ENCODE measurements at regions not wholly inside any gene's neighbourhood (a gene's known extent, or its start where the extent isn't known, plus 50 kb on each side); places are given as distances from the start of the nearest gene placed in this dataset.
A peak's percentile ranks its signal among the peaks of the same experiment; 100 is the strongest.
"Not testable (repeated sequence)": the region's sequence is repeated elsewhere in the genome, so short reads cannot be mapped to it uniquely, and the experiment has no call there.

DNA sequence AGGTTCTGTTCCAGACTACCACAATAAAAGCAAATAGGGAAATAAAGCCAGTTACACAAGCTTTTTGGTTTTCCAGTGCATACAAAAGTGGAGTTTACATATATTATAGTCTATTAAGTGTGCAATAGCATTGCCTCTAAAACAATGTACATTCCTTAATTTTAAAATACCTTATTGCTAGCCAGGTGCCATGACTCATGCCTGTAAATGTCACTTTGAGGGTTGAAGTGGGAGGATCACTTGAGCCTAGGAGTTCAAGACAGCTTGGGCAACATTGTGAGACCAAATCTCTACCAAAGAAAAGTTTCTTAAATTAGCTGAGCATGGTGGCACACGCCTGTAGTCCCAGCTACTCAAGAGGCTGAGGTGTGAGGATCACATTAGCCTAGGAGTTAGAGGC lies 52.9 kb upstream of the IMP4 start:
- DNase-seq = no peak

DNA sequence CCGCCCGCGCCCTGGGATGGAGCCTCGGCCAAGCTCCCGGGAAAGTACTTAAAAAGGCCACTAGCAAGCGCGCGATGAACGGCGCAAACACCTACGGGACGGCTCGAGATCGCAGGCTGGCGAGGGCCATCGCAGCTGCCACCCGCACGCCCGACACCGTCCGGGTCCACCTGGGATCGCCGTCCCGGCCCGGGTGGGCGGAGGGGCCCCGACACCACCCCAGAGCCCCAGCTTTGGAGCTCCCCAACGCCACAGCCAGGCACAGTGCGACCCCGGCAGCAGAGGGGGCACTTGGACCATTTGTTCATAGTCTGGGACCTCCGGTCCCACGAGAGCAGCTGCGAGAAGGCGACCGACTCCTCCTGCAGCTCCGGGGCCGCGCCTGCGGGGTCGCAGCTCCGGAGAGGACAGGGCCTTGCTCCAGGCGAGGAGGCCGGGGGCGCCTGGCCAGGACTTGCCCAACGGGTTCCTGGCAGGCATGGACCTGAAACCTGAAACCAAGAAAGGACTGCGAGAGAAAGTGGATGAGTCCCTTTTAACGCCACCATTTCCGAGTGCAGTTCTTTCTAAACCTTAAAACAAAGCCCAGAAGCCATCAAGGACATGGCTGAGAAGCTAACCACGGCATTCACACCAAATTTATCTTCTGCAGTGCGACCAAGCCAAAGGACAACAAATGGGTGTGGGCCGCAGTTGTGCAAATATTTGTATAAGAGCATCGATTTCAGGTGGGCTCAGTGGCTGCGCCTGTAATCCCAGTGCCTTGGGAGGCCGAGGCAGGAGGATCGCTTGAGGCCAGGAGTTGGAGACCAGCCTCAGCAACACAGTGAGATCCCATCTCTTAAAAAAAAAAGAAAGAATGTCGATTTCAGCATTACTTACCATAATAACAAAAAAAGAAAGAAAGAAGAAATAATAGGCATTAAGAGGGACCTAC lies 54.0 kb upstream of the IMP4 start:
- DNase-seq = no peak

DNA sequence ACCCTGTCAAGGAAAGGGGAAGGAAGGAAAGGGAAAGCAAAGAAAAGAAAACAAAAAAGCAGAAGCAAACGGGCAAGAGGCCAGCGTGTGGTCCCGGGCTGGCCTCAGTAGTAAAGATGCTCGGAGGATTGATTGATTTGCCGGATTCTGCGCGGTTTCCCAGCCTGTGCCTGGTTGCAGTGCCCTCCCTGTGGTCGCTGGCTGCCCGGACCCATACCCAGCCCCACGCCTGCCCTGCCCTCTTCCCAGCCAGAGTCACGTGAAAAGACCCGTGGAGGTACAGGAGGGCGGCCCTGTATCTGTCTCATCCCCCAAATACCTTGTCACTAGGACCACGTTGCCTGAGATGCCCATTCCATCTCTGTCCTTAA lies 55.1 kb upstream of the IMP4 start:
- no peak for DNase-seq

DNA sequence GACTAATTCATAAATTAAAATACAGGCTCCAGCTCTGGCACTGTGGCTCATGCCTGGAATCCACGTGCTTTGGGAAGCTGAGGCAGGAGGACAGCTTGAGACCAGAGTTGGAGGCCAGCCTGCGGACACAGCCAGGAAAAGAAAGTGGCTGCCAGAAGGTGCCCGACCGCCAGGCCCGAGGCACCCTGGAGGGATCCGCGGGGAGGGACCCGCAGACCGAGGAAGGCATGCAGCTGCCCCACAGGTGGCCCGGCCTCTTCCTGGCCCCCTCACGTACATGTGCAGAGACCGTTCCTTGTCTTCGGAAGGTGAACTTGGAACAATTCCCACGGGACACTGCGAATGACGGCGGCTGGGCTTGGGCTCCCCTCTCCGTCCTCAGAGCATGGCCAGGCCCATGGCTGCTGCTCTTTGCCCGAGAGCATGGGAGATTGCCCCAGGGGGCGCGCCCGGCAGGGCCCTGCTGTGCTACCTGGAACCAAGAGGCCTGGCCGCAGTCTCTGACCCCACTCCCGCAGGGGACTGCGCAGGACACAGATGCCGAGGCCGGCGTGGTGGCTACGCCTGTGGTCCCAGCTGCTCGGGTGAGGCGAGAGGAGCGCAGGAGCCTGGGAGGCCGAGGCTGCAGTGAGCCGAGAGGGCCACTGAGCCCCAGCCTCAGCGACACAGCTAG lies 55.6 kb upstream of the IMP4 start:
- no peak for DNase-seq

DNA sequence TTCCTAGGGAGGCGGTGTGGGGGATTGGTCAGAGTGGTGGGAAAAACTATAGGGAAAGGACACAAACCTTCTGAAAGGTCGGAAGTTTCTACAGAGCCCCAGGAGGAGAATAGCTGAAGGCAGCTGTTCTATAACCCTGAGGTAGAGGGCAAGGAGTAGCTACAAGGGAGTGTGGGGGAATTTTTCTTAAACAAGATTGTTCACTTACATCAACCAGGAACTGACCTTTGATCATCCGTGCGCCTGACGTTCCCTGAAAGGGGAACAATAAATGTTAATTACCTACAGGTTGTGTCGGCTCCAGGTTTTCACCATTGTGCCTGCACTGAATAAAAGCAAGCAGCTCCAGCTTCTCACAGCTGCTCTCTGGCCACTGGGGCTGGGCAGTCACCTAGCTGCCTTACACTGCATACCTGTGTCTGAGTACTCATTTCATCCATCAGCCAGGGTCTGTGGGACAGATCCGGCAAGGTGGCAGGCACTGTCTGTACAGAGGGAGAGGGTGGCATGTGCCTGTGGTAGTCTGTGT lies 59.3 kb upstream of the IMP4 start:
- DNase-seq = not testable (repeated sequence)

GRCh38 chr2:130279551-130279950 lies 63.1 kb upstream of the IMP4 start:
- DNase-seq = not testable (repeated sequence)

DNA sequence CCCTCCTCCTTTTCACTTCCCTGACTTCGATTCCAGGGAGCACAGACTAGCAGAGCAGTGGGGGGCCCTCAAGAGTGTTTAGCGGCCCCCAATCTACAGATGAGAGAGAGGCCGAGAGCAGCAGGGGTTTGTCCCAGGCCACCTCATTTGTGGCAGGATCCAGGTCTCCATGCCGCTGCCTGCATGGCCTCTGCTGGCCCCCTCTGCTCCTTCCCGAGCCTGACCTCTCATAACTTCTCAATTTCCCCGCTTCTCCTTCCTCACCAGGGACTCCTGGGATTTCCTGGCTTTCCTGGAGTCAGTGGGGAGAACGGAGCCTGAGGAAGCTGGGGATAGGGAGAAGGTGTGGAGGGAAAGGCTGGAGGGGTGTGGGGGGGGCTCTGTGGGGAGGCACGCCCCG lies 70.1 kb upstream of the TUBA3E start:
- not testable (repeated sequence) for DNase-seq

DNA sequence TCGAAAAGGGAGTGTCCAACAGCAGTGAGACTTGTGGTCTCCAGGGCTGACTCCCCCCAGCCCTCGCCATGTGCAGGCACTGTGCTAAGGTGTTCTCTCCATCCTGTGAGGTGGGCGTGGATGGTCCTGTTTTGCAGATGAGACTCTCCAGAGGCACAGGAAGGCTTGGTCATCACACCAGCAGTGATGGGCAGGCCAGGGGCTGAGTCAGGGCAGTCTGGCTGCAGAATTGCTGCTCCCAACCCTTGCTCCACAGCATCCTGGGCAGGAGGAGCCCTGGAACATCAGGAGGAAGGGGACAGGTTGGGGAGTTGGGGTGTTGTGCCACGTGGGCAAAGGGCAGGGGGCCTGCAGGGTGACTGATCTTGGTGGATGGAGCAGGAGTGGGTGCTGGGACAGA lies 69.3 kb upstream of the TUBA3E start:
- DNase-seq = not testable (repeated sequence)

DNA sequence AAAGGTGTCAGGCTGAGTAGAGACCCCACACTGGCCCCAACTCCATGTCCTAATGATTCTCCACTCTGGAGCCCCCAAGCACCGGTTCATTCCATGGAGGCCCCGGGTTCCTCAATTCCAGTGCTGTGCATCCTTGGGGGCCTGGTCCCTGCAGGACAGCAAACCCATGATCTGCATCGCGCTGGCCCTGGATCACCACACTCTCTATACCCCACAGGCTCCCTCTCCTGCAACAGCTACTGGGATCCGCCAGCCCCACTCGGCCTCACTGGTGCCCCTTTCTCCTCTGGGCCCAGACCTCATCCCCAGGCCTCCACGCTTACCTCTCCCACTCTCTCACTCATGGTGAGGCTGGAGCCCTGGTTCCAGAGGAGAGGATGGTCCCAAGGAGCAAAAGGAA lies 68.6 kb upstream of the TUBA3E start:
- not testable (repeated sequence) for DNase-seq

DNA sequence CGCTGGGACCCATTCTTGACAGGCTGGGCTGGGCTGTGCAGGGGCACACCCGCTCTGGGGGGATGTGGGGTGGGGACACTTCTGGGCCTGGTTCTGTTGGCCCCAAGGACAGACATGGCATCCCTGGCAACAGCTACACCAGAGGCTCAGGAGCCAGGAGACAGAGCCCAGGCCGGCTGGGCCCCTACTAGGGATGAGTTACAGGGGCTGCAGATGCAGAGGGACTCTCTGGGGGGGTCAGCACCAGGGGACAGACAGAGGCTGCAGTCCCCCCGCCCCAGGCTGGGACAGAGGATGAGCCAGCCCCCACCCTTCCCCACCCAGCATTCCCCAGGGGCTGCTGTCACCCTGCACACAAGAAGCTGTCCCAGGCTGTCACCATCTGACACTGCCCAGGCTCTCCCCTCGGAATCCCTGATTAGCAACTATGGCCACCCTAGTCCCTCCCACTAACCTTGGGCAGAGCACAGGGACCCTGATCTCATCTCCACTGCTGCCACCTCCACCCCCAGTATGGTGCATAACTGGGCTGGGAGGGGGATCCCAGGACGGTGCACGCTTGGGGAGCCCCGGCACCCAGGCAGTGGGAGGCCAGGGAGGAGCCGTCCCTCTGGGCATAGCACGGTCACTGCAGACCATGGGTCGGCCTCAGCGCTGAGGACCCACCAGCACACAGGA lies 67.5 kb upstream of the TUBA3E start:
- DNase-seq = not testable (repeated sequence)

DNA sequence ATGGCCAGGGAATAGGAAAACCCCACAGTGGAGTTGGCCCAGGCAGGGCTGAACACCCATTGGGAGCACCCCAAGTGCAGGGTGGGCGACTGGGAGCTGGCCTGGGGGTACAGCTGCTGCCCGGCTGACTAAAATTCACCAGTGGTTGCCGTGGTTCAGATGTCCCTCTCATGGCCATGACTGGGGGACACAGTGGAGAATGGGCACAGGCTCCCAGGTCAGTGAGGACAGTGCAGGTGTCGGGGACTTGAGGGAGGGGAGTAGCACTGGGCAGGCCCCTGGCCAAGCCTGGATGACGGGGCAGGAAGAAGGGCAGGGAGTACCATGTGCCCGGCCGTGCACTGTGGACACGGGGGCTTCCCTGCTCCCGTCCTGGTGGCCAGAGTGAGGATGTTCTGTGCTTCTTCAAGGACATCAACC lies 66.7 kb upstream of the TUBA3E start:
- not testable (repeated sequence) for DNase-seq

GRCh38 chr2:130264501-130264900 lies 66.3 kb upstream of the TUBA3E start:
- DNase-seq = no peak

DNA sequence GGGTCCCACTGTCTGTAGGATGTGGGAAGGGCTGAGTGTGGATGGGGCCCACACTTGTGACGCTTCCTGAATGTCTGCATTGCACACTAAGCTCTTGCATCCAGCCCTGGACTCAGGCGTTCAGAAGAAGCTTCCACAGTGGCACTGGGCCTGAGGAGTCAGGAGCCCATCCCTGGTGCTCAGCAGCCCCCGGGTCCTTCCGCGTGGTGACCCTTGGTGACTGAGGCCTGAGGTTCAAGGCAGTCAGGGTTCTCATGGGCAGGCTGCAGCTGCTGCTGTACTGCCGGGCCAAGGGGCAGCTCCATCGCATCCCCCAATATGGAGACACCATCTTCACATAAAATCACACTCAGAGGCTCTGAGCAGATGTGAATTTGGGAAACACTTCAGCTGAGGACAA lies 65.8 kb upstream of the TUBA3E start:
- DNase-seq = no peak

GRCh38 chr2:130263606-130264005 lies 65.4 kb upstream of the TUBA3E start:
- DNase-seq = no peak

DNA sequence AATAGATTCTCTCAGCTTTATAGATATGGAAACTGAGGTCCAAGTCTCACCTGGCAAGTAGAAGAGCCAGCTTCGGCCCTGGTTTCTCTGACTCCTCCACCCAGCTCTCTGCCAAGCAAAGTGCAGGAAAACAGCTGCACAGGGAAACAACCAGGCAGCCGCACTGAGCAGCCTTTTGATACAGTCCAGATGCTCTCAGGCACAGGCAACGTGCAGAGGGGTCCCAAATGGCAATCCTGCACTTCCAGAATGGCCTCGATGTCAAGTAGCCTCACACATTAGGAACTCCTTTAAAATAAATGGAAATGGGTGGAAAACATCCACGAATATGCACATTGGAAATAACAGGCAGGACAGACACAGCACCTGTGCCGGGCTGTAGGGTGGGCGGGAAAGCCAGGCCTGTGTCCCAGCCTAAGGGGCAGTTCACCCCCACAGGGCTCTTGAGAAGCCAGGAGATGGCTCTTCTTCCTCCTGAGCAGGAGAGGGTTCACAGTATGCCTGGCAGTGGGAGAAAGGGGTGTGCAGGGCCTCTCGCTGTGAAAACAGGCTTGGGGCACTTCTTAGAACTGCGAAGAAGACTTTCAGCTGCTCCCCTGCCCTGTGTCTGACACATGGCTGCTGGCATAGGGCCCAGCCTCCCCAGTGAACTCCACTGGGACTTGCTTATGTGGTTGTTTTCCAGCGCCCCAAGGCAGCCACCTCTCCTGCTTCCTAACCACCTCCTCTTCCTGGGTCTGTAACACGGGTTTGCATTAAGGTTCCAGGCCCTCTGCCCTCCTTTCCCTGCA lies 63.9 kb upstream of the TUBA3E start:
- no peak for DNase-seq

DNA sequence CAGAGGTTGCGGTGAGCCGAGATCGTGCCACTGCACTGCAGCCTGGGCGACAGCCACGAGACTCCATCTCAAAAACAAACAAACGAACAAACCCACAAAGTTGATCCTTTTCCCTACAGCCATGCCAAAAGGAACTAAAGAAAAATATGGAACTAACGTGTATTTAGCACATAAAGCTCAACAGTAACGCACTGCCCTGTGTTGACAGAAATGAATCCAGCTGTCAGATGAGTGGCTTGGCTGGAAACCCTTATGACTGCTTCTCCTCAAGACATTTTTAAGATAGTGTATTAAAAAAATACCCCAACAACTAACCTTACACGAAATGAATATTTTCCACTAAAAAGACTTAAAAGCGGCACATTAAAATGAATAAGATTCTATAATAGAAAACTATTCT lies 62.9 kb upstream of the TUBA3E start:
- DNase-seq = no peak

- no peak for DNase-seq
Observed at GRCh38 chr2:130259594-130259993, 61.4 kb upstream of the TUBA3E start.

DNA sequence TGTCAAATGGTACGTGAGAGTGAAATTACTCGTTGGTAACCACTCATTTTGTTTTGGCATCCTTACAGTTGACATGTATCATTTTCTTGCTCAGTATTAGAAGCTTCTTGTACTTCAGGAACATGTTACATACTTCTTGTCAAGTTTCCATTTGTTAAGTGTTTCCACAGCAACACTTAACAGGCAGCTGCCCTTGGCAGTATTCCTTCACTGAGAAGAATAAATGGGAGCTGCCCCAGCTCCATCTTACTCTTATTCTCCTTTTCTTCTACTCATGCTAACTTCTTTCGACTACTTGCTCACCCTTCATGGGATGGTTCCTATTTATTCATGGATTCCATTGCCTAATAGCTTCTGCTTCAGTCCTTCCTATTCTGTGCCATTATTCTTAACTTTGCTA lies 60.1 kb upstream of the TUBA3E start:
- no peak for DNase-seq

GRCh38 chr2:130252880-130253645 lies 54.8 kb upstream of the TUBA3E start:
- DNase-seq = no peak

GRCh38 chr2:130251873-130252620 lies 53.8 kb upstream of the TUBA3E start:
- DNase-seq = peak; percentile 10

DNA sequence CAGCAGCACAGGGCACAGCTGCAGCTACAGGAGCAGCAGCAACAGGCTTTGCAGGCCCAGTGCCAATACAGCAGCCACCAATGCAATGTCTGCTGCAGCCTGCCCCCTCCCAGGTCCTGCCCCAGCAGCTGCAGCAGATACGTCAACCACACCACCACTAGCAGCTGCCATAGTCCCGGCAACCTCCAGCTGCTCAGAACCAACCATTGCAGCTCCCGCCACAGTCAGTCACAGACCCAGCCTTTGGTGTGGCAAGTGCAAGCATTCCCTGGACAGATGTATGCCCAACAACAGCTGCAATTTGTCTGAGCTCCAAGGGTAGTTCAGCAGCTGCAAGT lies 53.3 kb upstream of the TUBA3E start:
- DNase-seq = no peak
